KMS-11 (cell line): ENCODE measurements at regions not wholly inside any gene's neighbourhood (a gene's known extent, or its start where the extent isn't known, plus 50 kb on each side); places are given as distances from the start of the nearest gene placed in this dataset.

Source experiments
- H2AFZ ChIP-seq: fragments of 200-600 bp; sonication (generic); 2 replicates; pipeline ENCODE4 v1.6.1; 2016; ENCODE audit warnings: antibody characterized with exemption, mixed run types, low read depth
- H3K27ac ChIP-seq: fragments of 200-600 bp; sonication (generic); 2 replicates; pipeline ENCODE4 v1.6.1; 2016; ENCODE audit warnings: mild to moderate bottlenecking, mixed run types
- H3K27me3 ChIP-seq: fragments of 200-600 bp; sonication (generic); 2 replicates; pipeline ENCODE4 v1.6.1; 2017; ENCODE audit warnings: mild to moderate bottlenecking, low read depth, mixed run types, moderate library complexity; ENCODE audit not compliant: insufficient read depth
- H3K36me3 ChIP-seq: fragments of 200-600 bp; sonication (generic); 2 replicates; pipeline ENCODE4 v1.6.1; 2017; ENCODE audit warnings: mild to moderate bottlenecking, mixed run types; ENCODE audit not compliant: insufficient read depth
- H3K4me1 ChIP-seq: fragments of 200-600 bp; sonication (generic); 2 replicates; pipeline ENCODE4 v1.6.1; 2016; ENCODE audit warnings: mild to moderate bottlenecking, low read depth, mixed run types; ENCODE audit not compliant: poor library complexity, severe bottlenecking
- H3K4me2 ChIP-seq: fragments of 200-600 bp; sonication (generic); 2 replicates; pipeline ENCODE4 v1.7.0; 2016; ENCODE audit warnings: mild to moderate bottlenecking, mixed run types
- H3K4me3 ChIP-seq: fragments of 200-600 bp; sonication (generic); IDR thresholded peaks from 2 replicates; pipeline ENCODE4 v1.6.1; 2017; ENCODE audit warnings: low read depth, low read length, mixed read lengths; ENCODE audit not compliant: insufficient read depth
- H3K79me2 ChIP-seq: fragments of 200-600 bp; sonication (generic); 2 replicates; pipeline ENCODE4 v1.6.1; 2016; ENCODE audit warnings: low read depth, mixed run types; ENCODE audit not compliant: insufficient read depth
- H3K9ac ChIP-seq: fragments of 200-600 bp; sonication (generic); 2 replicates; pipeline ENCODE4 v1.6.1; 2016; ENCODE audit warnings: mild to moderate bottlenecking, mixed run types
- H4K20me1 ChIP-seq: fragments of 200-600 bp; sonication (generic); 2 replicates; pipeline ENCODE4 v1.6.1; 2016; ENCODE audit warnings: mild to moderate bottlenecking, mixed run types; ENCODE audit not compliant: insufficient read depth
- TF ChIP-seq, protein P1 (sequence below): fragments of 200-600 bp; sonication (generic); conservative IDR thresholded peaks from 2 replicates; pipeline ENCODE4 v1.6.1; 2017; ENCODE audit warnings: low read depth, mild to moderate bottlenecking, antibody characterized with exemption, low read length, moderate library complexity, mixed read lengths

DNA sequence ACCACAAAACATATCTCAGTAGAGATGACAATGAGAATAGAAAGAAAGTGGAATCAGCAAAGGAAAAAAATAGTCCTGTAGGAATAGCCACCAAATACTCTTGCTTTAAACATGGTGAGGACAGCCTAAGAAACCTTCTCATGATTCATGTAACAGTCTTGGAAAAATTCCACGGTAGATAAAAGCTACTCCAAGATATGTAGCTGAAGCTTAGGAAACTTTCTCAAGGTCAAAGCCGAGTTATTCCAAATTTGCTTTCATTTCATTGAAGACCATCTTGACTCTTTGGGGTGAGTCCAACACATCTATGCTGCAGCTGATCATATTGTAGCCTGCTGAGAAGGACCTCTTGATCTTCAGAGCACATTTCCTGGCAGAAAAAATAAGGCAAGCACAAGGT lies 157.6 kb downstream of the PAH start:
- Histone ChIP-seq H3K4me3 (no peak overlapping the region), H3K79me2 (no peaks in the 10 kb centered on the region), H4K20me1 (no peaks in the 10 kb centered on the region), H2AFZ (no peak overlapping the region), H3K27ac (no peak overlapping the region), H3K4me1 (no peaks in the 10 kb centered on the region), H3K36me3 (no peaks in the 10 kb centered on the region), H3K27me3 (no peaks in the 10 kb centered on the region), H3K9ac (no peak overlapping the region), H3K4me2 (no peak overlapping the region)
- TF ChIP-seq, protein P1, sequence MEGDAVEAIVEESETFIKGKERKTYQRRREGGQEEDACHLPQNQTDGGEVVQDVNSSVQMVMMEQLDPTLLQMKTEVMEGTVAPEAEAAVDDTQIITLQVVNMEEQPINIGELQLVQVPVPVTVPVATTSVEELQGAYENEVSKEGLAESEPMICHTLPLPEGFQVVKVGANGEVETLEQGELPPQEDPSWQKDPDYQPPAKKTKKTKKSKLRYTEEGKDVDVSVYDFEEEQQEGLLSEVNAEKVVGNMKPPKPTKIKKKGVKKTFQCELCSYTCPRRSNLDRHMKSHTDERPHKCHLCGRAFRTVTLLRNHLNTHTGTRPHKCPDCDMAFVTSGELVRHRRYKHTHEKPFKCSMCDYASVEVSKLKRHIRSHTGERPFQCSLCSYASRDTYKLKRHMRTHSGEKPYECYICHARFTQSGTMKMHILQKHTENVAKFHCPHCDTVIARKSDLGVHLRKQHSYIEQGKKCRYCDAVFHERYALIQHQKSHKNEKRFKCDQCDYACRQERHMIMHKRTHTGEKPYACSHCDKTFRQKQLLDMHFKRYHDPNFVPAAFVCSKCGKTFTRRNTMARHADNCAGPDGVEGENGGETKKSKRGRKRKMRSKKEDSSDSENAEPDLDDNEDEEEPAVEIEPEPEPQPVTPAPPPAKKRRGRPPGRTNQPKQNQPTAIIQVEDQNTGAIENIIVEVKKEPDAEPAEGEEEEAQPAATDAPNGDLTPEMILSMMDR: no peak

DNA sequence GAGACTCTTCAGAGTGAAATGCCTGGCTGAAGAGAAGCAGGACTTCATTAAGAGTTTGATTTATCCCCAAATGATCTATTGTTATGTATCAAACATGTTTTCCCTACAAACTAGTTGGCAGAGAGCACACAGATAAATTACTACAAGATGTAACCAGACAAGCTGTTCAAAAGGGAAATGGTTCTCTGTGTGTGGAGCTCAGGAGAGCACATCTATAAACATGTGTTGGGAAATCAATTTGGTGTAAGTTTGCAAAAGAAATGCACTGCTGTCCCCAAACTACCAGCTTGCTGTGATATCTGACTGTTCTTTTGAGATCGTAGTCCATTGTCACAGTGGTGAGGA lies 159.2 kb downstream of the PAH start:
- no peak overlapping the region for H3K4me3 ChIP-seq
- H3K9ac ChIP-seq: no peak overlapping the region
- H3K79me2 ChIP-seq: no peaks in the 10 kb centered on the region
- no peaks in the 10 kb centered on the region for H3K36me3 ChIP-seq
- H3K4me1 ChIP-seq: no peaks in the 10 kb centered on the region
- TF ChIP-seq, protein P1: no peak
- no peak overlapping the region for H3K4me2 ChIP-seq
- H3K27ac ChIP-seq: no peak overlapping the region
- no peak overlapping the region for H2AFZ ChIP-seq
- H4K20me1 ChIP-seq: no peaks in the 10 kb centered on the region
- no peaks in the 10 kb centered on the region for H3K27me3 ChIP-seq

DNA sequence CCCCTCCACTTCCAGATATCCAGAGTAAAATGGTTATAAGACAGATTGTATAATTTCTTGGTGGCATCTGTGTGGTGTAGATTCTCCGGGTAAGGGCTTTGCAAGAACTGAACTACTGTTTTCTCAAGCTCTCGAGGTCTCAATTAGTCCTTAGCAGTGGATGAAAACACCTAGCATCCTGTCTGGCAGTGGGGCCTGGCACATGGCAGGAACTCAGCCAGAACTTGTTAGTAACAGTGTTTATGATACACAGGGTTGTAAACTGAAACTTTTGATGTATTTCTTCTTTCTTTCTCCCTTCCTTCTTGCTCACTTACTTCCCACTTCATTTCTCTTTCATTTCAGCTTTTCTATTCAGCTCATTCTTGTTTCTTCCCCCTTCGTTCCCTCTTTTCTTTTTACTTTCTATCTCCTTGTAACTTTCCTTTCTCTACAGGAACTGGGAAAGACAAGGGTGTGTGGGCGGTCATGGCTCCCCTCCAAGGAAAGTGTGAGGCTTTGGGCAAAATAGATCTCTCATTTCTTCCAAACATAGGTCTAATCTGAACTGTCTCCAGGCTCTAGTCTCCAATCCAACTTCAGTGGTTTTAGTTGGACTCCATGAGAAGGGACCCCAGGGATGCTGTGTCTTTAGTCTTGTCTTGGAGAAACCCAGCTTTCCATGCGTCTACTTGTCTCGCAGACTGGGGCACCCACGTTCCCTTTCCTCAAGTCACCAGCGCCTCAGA lies 159.7 kb downstream of the PAH start:
- Histone ChIP-seq H2AFZ (no peak overlapping the region), H3K9ac (no peak overlapping the region), H3K27ac (no peak overlapping the region), H4K20me1 (no peaks in the 10 kb centered on the region), H3K4me2 (no peak overlapping the region), H3K36me3 (no peaks in the 10 kb centered on the region), H3K4me3 (no peak overlapping the region), H3K4me1 (no peaks in the 10 kb centered on the region), H3K79me2 (no peaks in the 10 kb centered on the region), H3K27me3 (no peaks in the 10 kb centered on the region)
- TF ChIP-seq, protein P1: no peak

DNA sequence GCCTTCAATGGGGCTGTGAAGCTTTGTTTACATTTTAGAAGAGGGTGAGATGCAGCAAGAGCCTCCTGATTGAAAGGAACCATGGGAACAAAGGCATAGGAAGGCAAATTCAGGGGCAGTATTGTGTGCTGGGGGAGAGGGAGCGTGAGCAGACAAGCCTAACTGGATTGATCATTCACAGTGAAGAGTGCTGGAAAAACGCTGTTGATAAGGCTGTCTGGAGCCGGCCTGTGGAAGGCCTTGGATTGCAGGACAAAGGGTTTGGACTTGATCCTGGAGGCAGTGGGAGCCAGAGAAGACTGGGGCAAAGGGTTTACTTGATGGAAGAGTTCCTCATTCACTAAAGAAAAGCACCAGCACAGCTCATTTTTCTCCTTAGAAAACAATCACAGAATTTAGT lies 160.5 kb downstream of the PAH start:
- Histone ChIP-seq H3K4me3 (no peak overlapping the region), H2AFZ (no peak overlapping the region), H3K27ac (no peak overlapping the region), H3K4me1 (no peaks in the 10 kb centered on the region), H3K4me2 (no peak overlapping the region), H3K79me2 (no peaks in the 10 kb centered on the region), H4K20me1 (no peaks in the 10 kb centered on the region), H3K9ac (no peak overlapping the region), H3K36me3 (no peaks in the 10 kb centered on the region), H3K27me3 (no peaks in the 10 kb centered on the region)
- TF ChIP-seq, protein P1: no peak
